Left ventricle myocardium superior (tissue), 1 donor: ENCODE measurements at regions not wholly inside any gene's neighbourhood (a gene's known extent, or its start where the extent isn't known, plus 50 kb on each side); places are given as distances from the start of the nearest gene placed in this dataset.

ENCODE experiments used
- ATAC-seq: fragments of 200-7000 bp; cut with Tn5 transposase; one replicate; pipeline ENCODE4 v1.9.1; 2020; ENCODE audit warnings: mild to moderate bottlenecking, moderate library complexity
- DNase-seq: peaks from one replicate; pipeline ENCODE4 v3.0.0-alpha.2; 2020
- intact Hi-C: fragments of 100-400 bp; cut with micrococcal nuclease; formaldehyde crosslinking; loops from one replicate; pipeline ENCODE4 v1.11.0; 2022
- donor health status: DM: no; HTN: yes; CAD: no; lungs with severe emphysema.

DNA sequence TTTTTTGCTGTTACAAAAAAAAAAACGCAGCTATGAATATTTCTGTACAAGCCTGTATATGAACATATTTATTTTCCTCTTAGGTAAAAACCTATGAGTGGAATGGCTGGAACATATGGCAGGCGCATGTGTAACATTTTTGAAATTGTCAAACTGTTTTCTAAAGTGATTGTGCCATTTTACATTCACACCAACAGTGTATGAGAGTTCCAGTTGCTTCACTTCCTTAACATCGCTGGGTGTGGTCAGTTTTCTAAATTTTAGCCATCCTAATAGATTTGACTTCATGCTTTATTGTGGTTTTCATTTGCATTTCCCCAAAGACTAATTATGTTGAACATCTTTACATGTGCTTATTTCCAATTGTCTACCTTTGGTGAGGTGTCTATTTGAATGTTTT, 306.8 kb downstream of the KCNRG start:
- intact Hi-C loops, result no loop called here
- no peak for DNase-seq
- no peak for ATAC-seq

DNA sequence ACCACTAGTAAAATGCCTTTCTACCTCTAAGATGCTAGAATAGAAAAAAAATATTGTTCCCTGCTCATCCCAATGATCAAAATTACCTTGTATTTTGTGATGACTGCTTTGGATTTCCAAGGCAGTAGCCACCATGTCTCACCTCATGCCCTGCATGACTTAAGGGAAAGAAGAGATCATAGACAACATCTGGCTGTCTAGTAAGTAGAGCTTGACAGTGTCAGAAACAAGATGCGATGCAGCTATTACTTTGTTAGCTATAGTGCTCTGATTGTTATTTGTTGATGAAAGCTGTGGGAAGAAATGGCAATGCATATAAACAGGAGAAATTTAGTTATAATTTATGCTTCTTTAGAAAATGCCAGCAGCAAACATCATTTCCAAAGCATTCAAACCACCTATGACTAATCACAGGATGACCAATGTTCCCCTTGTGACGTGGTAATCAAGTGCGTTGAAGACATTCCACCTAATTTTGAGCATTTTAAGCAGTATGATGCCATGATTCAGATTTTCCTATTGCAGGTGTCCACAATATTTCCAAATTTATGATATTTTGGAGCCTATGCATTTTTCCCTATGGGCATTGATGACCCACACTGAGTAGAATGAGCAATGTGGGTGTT, 308.3 kb downstream of the KCNRG start:
- intact Hi-C loops, result no loop called here

DNA sequence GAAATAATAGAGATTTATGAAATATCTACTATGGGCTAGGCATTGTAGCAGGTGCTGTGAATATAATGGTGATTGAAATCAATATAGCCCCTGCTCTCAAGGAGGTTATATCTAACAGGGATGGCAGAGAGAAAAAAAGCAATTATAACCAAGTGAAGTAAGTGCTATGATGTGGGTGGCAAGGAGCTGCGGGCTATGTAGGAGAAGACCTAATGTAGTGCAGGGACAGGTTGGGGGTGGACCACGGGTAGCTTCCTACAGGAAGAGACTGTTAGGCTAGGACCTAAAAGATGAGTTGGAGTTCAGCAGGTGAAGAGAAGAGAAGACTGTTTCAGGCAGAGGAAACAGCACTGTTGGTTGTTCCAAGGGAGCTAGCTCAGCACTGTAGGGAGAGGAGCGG, 311.0 kb downstream of the KCNRG start:
- intact Hi-C loops, result no loop called here
- DNase-seq, result no peak
- ATAC-seq, result no peak

More for the DNA sequence above, 308.3 kb downstream of the KCNRG start:
- DNase-seq (no peak), ATAC-seq (no peak)

DNA sequence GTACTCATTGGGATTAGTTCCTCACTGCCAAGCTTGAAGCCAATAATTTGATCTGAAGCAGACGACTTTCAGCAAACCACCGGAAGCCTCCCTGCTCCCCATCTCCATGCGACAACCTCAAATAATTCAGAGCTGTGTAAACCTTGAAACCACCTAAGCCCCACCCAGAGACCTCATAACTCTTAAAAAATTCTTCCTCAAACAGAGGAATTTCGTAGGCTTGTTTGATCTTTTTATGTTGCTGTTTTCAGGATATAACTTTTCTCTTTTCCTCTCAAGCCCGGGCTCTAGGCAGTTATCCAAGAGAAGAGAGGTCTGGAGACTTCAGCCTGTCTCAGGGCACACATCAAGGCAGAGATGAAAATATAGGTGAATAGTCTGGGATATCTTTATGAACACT, 311.6 kb downstream of the KCNRG start:
- ATAC-seq (no peak), DNase-seq (no peak)
- intact Hi-C loops, result no loop called here

DNA sequence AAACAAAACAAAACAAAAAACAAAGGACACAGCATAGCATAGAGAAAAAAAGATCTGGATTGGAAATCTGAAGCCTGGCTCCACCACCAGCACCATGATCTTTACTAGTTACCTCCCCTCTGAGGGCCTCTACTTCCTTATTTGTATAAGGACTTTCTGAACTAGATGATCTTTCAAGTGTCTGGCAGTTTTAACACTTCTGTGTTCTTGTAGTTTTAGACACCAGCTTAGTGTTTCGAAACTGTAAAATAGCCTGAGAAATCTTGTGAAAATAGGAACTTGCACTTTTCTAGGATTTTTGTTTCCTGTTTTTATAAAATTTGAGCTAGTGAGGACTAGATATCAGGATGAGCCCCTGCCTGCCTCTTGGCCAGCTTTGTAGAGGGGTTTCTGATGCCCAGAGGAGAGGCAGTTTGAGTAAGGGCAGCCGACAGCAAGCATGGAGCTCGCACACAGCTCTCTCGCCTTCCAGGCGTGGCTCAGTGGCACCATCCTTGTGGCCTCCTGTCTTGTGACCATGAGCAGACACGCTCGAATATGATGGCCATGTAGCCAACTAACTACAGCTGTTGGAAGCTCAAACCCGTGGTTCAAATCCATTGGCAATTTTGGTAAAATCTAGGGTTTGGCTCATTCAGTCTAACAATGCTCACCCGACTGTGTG, 319.0 kb downstream of the KCNRG start:
- intact Hi-C loops, result no loop called here
- DNase-seq, result no peak

DNA sequence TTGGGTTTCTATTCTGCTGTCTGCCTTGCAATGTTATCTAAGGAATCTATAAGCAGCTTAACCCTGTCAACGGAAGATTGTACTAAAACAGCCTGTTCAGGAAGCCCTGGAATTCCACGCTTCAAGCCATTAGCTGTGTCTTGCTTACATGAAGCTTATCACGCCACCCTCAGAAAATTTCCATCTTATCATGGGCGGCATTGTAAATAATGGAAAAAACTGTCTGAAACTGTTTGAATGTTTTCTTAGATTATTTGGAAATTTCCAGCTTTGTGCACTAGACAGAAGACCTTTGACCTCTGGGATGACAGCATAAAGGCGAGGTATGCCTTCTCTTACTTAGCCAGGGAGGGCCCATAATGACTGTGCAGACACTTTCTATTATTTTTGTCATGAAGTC, 319.7 kb downstream of the KCNRG start:
- intact Hi-C loops, result no loop called here
- DNase-seq (no peak), ATAC-seq (no peak)

More for the DNA sequence above, 319.0 kb downstream of the KCNRG start:
- peak; percentile 42 for ATAC-seq

DNA sequence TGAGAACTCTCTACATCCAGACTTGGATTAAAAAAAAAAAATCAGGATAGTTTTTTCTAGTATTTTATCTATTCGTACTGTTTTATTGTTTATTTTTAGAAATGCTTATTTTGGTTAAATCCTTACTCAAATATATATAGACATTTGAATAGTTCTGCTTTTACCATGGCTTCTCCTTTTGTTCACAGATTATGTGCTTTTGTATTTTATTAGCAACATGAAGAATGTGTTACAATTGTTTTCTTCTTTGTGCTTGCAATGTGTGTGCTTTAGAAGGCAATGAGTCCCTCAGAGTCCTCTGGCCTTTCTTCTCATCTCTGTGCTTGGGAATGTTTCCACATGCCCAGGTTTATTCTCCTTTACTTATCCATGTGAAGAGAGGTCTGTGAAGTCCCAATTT, 324.0 kb downstream of the KCNRG start:
- ATAC-seq, result no peak
- intact Hi-C loops, result no loop called here

DNA sequence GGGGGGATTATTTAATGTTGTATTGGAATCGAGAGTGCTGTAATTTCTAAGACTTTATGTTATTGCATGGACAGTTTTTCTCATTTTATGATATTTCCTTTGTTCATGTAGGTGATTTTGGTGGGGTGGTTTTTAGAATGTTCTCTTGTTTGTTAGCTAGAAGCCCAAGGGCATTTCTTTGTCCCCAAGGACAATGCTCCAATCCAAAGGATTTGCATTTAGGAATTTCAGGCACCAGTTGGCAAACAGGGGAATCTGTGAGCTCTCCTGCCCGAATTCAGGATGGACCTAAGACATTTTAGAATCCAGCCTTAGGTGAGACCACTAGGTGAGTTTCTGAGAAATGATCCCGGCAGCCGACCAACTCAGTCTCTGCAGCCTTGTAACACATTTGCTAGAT, 324.9 kb downstream of the KCNRG start:
- ATAC-seq, result no peak
- intact Hi-C loops, result no loop called here
- DNase-seq, result no peak

More for the DNA sequence above, 324.0 kb downstream of the KCNRG start:
- DNase-seq, result no peak

DNA sequence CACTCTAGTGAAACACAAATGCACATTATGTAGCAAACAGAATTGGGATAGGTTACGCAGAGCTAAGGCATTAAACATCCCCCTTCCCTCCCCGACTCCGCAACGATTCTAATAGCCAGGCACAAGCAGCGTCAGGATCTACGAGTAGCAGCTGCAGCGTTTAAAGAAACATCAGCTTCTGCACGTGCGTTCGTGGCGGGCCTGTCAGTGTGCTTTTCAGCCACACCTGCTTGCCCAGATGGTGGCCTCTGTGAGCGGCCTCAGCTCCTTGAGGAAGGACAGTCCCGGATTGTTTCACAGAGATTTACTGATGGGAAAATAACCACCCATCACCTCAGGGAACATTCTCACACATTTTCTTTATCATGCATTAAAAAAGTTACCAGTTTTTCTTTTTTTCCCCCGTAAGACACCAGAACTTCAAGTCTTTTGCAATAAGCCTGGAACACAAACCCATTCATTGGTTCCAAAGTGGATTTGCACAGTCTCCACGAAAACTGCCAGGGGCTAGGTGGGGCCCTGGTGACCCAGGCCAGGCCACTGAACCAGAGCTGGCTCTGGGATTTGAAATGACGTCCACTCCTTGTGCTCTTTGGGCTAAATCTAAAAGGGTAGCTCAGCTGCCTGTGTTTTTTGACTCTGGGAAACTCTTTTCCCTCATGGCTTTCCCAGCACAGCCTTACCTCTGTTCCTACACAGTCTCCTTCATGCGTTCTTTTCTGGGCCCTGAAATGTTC, 325.5 kb downstream of the KCNRG start:
- intact Hi-C loops, result no loop called here
- ATAC-seq (peak; percentile 68), DNase-seq (peak; percentile 38)

DNA sequence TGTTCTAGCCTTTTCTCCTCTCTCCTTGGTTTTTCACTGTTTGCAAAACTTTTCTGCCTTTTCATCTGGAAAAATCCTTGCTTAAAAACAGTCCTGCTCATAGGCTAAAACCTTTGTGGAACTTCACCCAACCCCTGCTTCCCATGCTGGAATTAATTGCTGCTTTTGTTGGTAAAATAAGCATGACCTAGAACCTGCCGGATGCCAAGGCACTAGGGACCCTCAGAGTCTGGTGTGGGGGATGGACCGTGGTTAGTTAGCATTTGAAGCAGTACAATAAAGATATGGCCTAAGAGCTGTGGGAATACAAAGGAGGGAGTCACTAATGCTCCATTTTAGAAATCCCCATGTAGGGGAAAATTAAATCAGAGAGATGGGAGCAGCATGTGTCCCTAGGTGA, 326.3 kb downstream of the KCNRG start:
- intact Hi-C loops, result no loop called here
- ATAC-seq, result no peak
- no peak for DNase-seq

DNA sequence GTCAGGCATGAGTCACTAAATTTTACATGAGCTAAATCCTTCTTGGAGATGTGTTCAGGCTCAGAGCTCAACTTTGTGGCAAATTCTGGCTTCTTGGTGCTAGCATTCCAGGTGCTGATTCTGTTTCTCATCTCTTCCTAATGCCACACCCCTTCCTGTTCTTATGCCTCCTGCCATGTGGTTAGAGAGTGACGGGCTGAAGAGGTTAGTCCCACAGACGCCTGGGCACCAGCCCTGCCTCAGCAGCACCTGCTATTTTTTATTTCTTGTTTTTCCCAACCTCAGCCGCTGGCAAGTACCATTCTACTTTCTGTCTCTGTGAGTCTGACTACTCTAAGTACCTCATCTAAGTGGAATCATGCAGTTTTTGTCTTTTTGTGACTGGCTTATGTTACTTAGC, 329.5 kb downstream of the KCNRG start:
- ATAC-seq (no peak), DNase-seq (no peak)
- intact Hi-C loops, result no loop called here

DNA sequence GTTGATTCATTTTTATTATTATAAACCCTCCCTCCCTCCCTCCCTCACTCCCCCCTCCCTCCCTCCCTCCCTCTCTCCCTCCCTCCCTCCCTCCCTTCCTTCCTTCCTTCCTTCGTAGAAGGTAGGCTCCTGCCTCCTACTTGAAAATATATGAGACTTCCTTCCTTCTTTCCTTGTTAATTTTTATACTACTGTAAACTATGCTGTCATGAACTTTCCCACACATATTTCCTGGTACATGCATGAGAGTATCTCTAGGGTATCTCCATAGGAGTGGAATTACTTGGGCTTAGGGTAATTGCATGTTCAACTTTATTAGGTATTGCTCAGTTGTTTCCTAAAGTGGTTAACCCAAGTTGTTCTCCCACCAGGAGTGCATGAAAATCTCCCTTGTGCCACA, 330.6 kb downstream of the KCNRG start:
- ATAC-seq (no peak), DNase-seq (no peak)
- intact Hi-C loops, result no loop called here

DNA sequence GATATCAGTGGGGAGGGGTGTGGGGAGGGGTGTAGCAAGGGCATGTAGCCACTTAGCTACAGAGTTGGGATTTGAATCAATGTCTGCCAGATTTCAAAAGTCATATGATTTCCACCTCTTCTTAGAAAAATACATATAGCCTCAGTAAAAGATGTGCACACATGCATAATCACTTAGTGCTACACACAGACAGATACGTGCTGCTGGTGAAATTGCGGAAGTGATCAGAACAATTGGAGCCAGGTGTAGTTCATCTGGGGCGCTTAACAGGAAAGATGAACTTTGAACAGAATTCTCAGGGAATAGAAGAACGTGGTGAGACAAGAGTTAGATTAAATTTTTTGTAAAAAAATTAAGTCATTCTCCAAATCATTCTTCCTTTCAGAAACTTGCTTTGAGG, 333.1 kb downstream of the KCNRG start:
- DNase-seq (no peak), ATAC-seq (no peak)
- intact Hi-C loops, result no loop called here

DNA sequence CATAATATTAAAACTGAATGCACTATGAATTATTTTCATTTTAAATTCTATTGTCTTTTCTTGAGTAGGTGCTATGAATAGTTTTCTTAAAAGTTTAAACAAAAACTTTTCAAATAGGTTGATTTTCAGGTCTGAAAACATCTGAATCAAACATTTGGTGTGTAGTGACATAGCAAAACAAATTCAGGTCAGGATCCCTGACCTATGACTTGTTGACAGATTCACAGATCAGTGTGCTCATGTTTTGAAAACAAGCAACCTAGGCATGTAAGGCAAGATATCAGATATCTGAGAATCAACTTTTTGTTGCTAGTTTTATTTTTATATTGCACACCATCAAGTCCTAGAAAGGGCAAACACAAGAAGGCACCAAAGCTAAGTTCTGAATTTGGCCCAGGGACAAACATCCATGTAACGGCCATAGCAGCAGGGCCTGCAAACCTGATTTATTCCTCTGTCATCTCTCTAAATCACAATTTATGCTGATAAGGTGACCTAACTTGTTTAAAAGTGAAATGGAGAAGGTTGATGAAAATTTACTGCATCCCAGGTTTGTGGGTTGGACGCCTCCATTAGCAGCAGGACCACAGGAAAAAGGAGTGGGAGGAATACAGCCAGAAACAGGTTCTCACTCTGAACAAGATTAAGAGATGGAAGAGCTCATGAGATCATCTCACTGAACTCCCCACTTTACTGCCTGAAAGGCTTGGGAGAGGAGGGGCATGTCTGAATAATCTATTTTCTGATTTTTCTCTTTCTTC, 337.7 kb downstream of the KCNRG start:
- no peak for ATAC-seq
- DNase-seq, result no peak
- intact Hi-C loops, result no loop called here

DNA sequence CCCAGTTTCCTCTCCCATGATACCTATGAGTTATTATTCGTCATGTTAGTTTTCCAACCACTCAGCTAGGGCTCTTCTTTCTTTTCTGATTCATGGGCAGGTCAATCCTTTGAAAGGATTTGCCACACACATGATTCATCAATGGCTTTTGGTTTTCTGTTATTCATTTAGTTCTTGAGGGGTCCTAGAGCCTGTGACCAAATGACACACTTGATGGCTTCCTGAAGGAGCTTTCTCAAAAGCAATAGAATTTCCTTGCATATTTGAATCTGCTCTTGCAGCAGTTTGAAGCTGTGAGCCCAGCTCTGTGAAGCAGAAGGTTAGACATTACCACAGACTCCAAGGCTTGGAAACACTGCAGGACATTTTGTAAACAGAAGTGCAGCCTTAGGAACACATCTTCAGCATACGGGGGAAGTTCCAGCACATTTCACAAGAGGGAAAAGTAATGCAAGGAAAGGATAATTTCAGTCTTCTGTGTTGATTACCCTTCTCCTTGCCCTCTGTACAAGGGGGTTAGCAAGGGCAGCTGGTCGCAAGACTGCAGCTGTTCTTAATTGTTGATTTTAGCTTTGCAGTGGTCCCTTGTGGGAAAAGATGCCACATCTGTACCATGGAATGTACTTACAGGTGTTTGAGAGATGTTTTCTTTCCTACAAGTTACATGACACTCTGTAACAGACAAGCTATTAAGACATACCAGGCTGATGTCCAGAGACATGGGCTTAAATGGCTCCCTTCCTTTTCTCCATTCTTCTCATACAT, 338.6 kb downstream of the KCNRG start:
- intact Hi-C loops, result no loop called here
- DNase-seq, result no peak
- no peak for ATAC-seq

DNA sequence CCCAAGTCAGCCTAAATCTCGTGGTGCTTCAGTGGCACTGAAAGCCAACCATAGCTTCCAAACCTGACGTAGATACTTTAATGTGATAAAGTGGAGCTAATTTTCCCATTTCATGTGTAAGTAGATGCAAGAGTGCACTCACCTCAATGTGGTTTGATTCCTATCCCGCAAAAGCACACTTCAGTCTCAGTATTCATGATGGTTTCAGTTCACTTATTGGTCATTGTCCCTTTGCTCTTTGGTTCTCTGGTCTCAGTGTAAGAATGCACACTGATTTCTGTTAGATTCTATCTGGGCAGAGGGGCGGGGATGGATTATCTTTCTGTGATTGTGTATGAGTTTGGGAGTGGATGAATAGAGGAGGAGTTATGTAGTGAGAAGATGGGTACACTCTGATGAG, 340.6 kb downstream of the KCNRG start:
- DNase-seq (no peak), ATAC-seq (no peak)
- intact Hi-C loops, result no loop called here

DNA sequence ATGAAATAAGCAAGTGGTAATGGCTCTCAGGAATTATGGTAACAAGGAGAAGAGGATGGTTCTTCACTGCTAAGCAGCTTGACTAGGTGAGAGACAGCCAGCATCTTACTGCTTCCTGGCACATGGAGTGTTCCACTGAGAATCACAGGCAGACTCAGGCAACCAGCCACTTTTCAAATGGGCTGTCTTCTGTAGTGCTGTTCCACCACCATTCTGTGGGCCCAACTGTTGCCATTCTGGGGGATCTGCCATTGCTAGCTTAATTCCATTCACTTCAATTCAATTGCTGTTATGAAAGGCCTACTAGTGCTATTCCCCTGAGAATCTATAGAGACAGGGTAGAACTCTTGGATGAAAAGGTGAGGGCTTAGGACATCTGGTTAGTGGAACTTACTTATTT, 341.9 kb downstream of the KCNRG start:
- ATAC-seq (no peak), DNase-seq (no peak)
- intact Hi-C loops, result no loop called here

DNA sequence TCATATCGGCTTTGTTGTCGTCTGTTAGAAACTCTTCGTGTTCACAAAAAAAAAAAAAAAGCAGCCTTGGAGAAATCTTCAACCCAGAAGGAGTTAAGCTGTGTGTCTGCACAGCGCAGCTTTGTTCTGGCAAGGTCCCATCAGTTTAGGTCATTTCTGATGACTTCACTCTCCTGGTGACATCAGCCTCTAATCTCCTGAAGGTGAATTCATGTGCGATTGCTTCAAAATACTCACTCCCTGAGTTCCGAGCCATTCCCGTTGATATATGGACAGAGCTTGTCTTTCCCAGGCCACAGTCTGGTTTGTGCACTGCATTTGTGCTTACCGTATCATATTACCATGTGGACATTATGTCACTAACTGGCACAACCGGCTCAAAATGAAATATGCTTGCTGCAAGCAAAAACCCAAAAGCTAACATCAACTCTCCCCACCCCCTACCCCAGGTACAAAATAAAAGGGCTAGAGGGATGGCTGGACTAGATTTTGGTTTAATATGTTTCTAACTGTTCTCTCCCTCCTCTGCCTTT, 342.4 kb downstream of the KCNRG start:
- intact Hi-C loops, result no loop called here
- DNase-seq (no peak), ATAC-seq (peak; percentile 82)
